OCI-LY1 (cell line): ENCODE measurements at regions not wholly inside any gene's neighbourhood (a gene's known extent, or its start where the extent isn't known, plus 50 kb on each side); places are given as distances from the start of the nearest gene placed in this dataset.
"Not testable (repeated sequence)": the region's sequence is repeated elsewhere in the genome, so short reads cannot be mapped to it uniquely, and the experiment has no call there.

Experiments used
- H2AFZ ChIP-seq: fragments of 200-600 bp; sonication (generic), shearing (Covaris generic); 2 replicates; pipeline ENCODE4 v1.6.0; 2014; ENCODE audit warnings: antibody characterized with exemption, mild to moderate bottlenecking, low read length
- H3F3A ChIP-seq: fragments of 200-600 bp; sonication (generic), shearing (Covaris generic); 2 replicates; pipeline ENCODE4 v1.6.0; 2014; ENCODE audit warnings: mild to moderate bottlenecking, antibody characterized with exemption, low read length, moderate library complexity; ENCODE audit not compliant: insufficient read depth
- H3K27ac ChIP-seq: fragments of 200-600 bp; sonication (generic); 2 replicates; pipeline ENCODE4 v1.5.1; 2014; ENCODE audit warnings: low read length, mixed run types, mild to moderate bottlenecking, low read depth; ENCODE audit not compliant: poor library complexity, severe bottlenecking
- H3K27me3 ChIP-seq: fragments of 200-600 bp; sonication (generic); 2 replicates; pipeline ENCODE4 v1.6.0; 2014; ENCODE audit warnings: antibody characterized with exemption, mild to moderate bottlenecking, low read length, moderate library complexity; ENCODE audit not compliant: insufficient read depth
- H3K36me3 ChIP-seq: fragments of 200-600 bp; sonication (generic); 2 replicates; pipeline ENCODE4 v1.6.1; 2014; ENCODE audit warnings: mild to moderate bottlenecking, antibody characterized with exemption, low read length, moderate library complexity, mixed read lengths; ENCODE audit not compliant: insufficient read depth
- H3K4me1 ChIP-seq: fragments of 200-600 bp; sonication (generic); 2 replicates; pipeline ENCODE4 v1.5.1; 2014; ENCODE audit warnings: mild to moderate bottlenecking, low read length, moderate library complexity; ENCODE audit not compliant: insufficient read depth, severe bottlenecking
- H3K4me2 ChIP-seq: fragments of 200-600 bp; sonication (generic), shearing (Covaris generic); 2 replicates; pipeline ENCODE4 v1.6.1; 2014; ENCODE audit warnings: low read length
- H3K4me3 ChIP-seq: fragments of 200-600 bp; sonication (generic); 2 replicates; pipeline ENCODE4 v1.5.1; 2014; ENCODE audit warnings: low read length, low read depth, mild to moderate bottlenecking, mixed read lengths; ENCODE audit not compliant: poor library complexity, severe bottlenecking
- H3K79me2 ChIP-seq: fragments of 200-600 bp; shearing (Covaris generic); 2 replicates; pipeline ENCODE4 v1.6.1; 2016; ENCODE audit warnings: mixed run types, low read length, mixed read lengths; ENCODE audit not compliant: insufficient read depth
- H3K9ac ChIP-seq: fragments of 200-600 bp; sonication (generic), shearing (Covaris generic); 2 replicates; pipeline ENCODE4 v1.6.1; 2014; ENCODE audit warnings: mild to moderate bottlenecking, low read length, mixed read lengths
- H3K9me2 ChIP-seq: fragments of 200-600 bp; sonication (generic), shearing (Covaris generic); 2 replicates; pipeline ENCODE4 v1.6.1; 2014; ENCODE audit warnings: low read depth, mild to moderate bottlenecking, low read length, mixed read lengths
- H3K9me3 ChIP-seq: fragments of 200-600 bp; shearing (Covaris generic); 2 replicates; pipeline ENCODE4 v1.6.1; 2014; ENCODE audit warnings: low read length, mixed read lengths
- H4K20me1 ChIP-seq: fragments of 200-600 bp; sonication (generic), shearing (Covaris generic); 2 replicates; pipeline ENCODE4 v1.6.0; 2016; ENCODE audit warnings: mild to moderate bottlenecking, low read length; ENCODE audit not compliant: insufficient read depth
- EZH2 ChIP-seq: fragments of 200-600 bp; sonication (generic), shearing (Covaris generic); IDR thresholded peaks from 2 replicates; pipeline ENCODE4 v1.8.0; 2017; ENCODE audit warnings: borderline replicate concordance, mixed run types, mild to moderate bottlenecking, antibody characterized with exemption, low read length, moderate library complexity, mixed read lengths
- TF ChIP-seq, protein P1 (sequence below): fragments of 200-600 bp; sonication (generic), shearing (Covaris generic); IDR thresholded peaks from 2 replicates; pipeline ENCODE4 v1.5.1; 2017; ENCODE audit warnings: mild to moderate bottlenecking, antibody characterized with exemption, low read length, moderate library complexity, mixed read lengths

GRCh38 chr3:78101384-78101783 lies 1061.5 kb downstream of the ROBO2 start:
- H3K4me3 ChIP-seq = no peak overlapping the region
- TF ChIP-seq, protein P1, sequence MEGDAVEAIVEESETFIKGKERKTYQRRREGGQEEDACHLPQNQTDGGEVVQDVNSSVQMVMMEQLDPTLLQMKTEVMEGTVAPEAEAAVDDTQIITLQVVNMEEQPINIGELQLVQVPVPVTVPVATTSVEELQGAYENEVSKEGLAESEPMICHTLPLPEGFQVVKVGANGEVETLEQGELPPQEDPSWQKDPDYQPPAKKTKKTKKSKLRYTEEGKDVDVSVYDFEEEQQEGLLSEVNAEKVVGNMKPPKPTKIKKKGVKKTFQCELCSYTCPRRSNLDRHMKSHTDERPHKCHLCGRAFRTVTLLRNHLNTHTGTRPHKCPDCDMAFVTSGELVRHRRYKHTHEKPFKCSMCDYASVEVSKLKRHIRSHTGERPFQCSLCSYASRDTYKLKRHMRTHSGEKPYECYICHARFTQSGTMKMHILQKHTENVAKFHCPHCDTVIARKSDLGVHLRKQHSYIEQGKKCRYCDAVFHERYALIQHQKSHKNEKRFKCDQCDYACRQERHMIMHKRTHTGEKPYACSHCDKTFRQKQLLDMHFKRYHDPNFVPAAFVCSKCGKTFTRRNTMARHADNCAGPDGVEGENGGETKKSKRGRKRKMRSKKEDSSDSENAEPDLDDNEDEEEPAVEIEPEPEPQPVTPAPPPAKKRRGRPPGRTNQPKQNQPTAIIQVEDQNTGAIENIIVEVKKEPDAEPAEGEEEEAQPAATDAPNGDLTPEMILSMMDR = no peak
- no peak for TF ChIP-seq EZH2

DNA sequence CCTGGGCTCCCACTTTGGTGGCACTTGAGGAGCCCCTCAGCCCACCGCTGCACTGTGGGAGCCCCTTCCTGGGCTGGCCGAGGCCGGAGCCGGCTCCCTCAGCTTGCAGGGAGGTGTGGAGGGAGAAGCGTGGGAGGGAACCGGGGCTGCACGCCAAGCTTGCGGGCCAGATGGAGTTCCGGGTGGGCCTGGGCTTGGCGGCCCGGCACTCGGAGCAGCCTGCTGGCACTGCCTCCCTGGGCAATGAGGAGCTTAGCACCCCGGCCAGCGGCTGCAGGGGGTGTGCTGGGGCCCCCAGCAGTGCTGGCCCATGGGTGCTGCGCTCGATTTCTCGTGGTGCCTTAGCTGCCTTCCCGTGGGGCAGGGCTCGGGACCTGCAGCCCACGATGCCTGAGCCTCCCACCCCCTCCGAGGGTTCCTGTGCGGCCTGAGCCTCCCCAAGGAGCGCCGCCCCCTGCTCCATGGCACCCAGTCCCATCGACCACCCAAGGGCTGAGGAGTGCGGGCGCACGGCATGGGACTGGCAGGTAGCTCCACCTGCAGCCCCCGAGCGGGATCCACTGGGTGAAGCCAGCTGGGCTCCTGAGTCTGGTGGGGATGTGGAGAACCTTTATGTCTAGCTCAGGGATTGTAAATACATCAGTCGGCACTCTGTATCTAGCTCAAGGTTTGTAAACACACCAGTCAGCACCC lies 1068.5 kb downstream of the ROBO2 start:
- not testable (repeated sequence) for H3K4me2 ChIP-seq, H3K4me3 ChIP-seq, H3K27ac ChIP-seq, H3K9me2 ChIP-seq, H3K36me3 ChIP-seq, H3K27me3 ChIP-seq, H2AFZ ChIP-seq, H3F3A ChIP-seq, H3K4me1 ChIP-seq, H3K79me2 ChIP-seq, H4K20me1 ChIP-seq, H3K9ac ChIP-seq, H3K9me3 ChIP-seq

More at GRCh38 chr3:78101384-78101783, 1061.5 kb downstream of the ROBO2 start:
- Histone ChIP-seq H3F3A (no peaks in the 10 kb centered on the region), H3K4me1 (no peaks in the 10 kb centered on the region), H3K4me2 (no peak overlapping the region), H4K20me1 (no peaks in the 10 kb centered on the region), H2AFZ (no peak overlapping the region), H3K9me3 (no peaks in the 10 kb centered on the region), H3K27ac (no peak overlapping the region), H3K27me3 (no peaks in the 10 kb centered on the region), H3K79me2 (no peaks in the 10 kb centered on the region), H3K9me2 (no peaks in the 10 kb centered on the region), H3K36me3 (no peaks in the 10 kb centered on the region), H3K9ac (no peak overlapping the region)

GRCh38 chr3:78112291-78113010 lies 1072.6 kb downstream of the ROBO2 start:
- TF ChIP-seq, protein P1 = no peak
- TF ChIP-seq EZH2 = no peak
- Histone ChIP-seq H3K4me3 (no peak overlapping the region), H3K9ac (no peak overlapping the region)

More at GRCh38 chr3:78112291-78113010, 1072.6 kb downstream of the ROBO2 start:
- Histone ChIP-seq H3K9me2 (no peaks in the 10 kb centered on the region), H3K9me3 (no peaks in the 10 kb centered on the region), H3K36me3 (no peaks in the 10 kb centered on the region), H3K27me3 (no peaks in the 10 kb centered on the region), H3K79me2 (no peaks in the 10 kb centered on the region), H3F3A (no peaks in the 10 kb centered on the region), H4K20me1 (no peaks in the 10 kb centered on the region), H3K4me2 (no peak overlapping the region), H2AFZ (no peak overlapping the region), H3K4me1 (no peaks in the 10 kb centered on the region), H3K27ac (no peak overlapping the region)
